H1 (cell line): ENCODE measurements at regions not wholly inside any gene's neighbourhood (a gene's known extent, or its start where the extent isn't known, plus 50 kb on each side); places are given as distances from the start of the nearest gene placed in this dataset.

Experiments used
- CTCF ChIA-PET: fragments of 300-600 bp; sonication (Branson Sonifier 250); formaldehyde crosslinking; loops from one replicate; lab custom pipeline; 2021; ENCODE audit not compliant: partially characterized antibody; lab: Charles Lee
- POLR2A ChIA-PET: fragments of 300-600 bp; sonication (Branson Sonifier 250); formaldehyde crosslinking; loops from one replicate; lab custom pipeline; 2021; ENCODE audit warnings: inconsistent platforms; ENCODE audit not compliant: partially characterized antibody; lab: Charles Lee
- DNase-seq, 2 experiments: peaks; one replicate each; pipeline versions ENCODE4 v3.0.0 to v3.0.0-alpha.2; 2010 to 2022; ENCODE audit warnings: low spot score in 2 of 2, low read depth in 1 of 2, mixed read lengths in 1 of 2
- FAIRE-seq: peaks from 2 replicates; lab custom pipeline; 2011; peaks lifted over from hg19 to GRCh38; lab: Jason Lieb, UNC
- H2AFZ ChIP-seq: 2 replicates; pipeline ENCODE4 v1.8.1; 2012; ENCODE audit warnings: low read length, inconsistent platforms
- H2AK5ac ChIP-seq: 2 replicates; pipeline ENCODE4 v1.6.1; 2013; ENCODE audit warnings: low read depth, low read length
- H2BK120ac ChIP-seq: replicated peaks from 2 replicates; pipeline ENCODE3; 2013; ENCODE audit warnings: low read depth, low read length, inconsistent platforms
- H2BK12ac ChIP-seq: 2 replicates; pipeline ENCODE4 v1.6.1; 2013; ENCODE audit warnings: low read depth, low read length
- H2BK15ac ChIP-seq: 2 replicates; pipeline ENCODE4 v1.6.1; 2013; ENCODE audit warnings: low read length
- H2BK20ac ChIP-seq: 2 replicates; pipeline ENCODE4 v1.6.1; 2013; ENCODE audit warnings: low read length
- H2BK5ac ChIP-seq: 2 replicates; pipeline ENCODE4 v1.6.1; 2013; ENCODE audit warnings: low read depth, low read length
- H3K14ac ChIP-seq: 2 replicates; pipeline ENCODE4 v1.6.1; 2013; ENCODE audit warnings: inconsistent platforms; ENCODE audit not compliant: insufficient read length
- H3K18ac ChIP-seq: 2 replicates; pipeline ENCODE4 v1.6.1; 2013; ENCODE audit warnings: low read length; ENCODE audit errors: extremely low read depth
- H3K23ac ChIP-seq: 2 replicates; pipeline ENCODE4 v1.6.1; 2013; ENCODE audit warnings: inconsistent platforms; ENCODE audit not compliant: insufficient read length
- H3K23me2 ChIP-seq: 2 replicates; pipeline ENCODE4 v1.6.1; 2013; ENCODE audit warnings: low read depth, low read length
- H3K27ac ChIP-seq: 2 replicates; pipeline ENCODE4 v1.6.1; 2011; ENCODE audit warnings: low read depth, low read length, inconsistent platforms
- H3K27me3 ChIP-seq, 4 experiments: replicated peaks in 1 of 4; 1 replicate in 1 of 4; 2 replicates in 3 of 4; pipeline versions ENCODE4 v1.6.1 to v1.8.1; 2011 to 2013; ENCODE audit warnings: low read length in 3 of 4, mild to moderate bottlenecking in 3 of 4, inconsistent platforms in 2 of 4, mixed read lengths in 2 of 4, moderate library complexity in 1 of 4; ENCODE audit not compliant: control insufficient read depth in 3 of 4, insufficient read depth in 3 of 4; ENCODE audit errors: extremely low read depth in 1 of 4
- H3K36me3 ChIP-seq, 4 experiments: 2 replicates each; pipeline versions ENCODE4 v1.6.1 to v1.8.1; 2011 to 2013; ENCODE audit warnings: mild to moderate bottlenecking in 4 of 4, low read length in 3 of 4, moderate library complexity in 2 of 4, control low read depth in 1 of 4, inconsistent platforms in 1 of 4; ENCODE audit not compliant: insufficient read depth in 4 of 4, control insufficient read depth in 2 of 4
- H3K4ac ChIP-seq: replicated peaks from 2 replicates; pipeline ENCODE3; 2013; ENCODE audit warnings: low read length, low read depth, mixed read lengths, inconsistent platforms; ENCODE audit not compliant: insufficient read length
- H3K4me1 ChIP-seq, 4 experiments: replicated peaks in 1 of 4; 1 replicate in 1 of 4; 2 replicates in 3 of 4; pipeline versions ENCODE4 v1.6.1 to v1.8.1; 2011 to 2013; ENCODE audit warnings: low read length in 3 of 4, inconsistent platforms in 2 of 4, mixed read lengths in 1 of 4; ENCODE audit not compliant: insufficient read depth in 4 of 4, control insufficient read depth in 3 of 4
- H3K4me2 ChIP-seq, 2 experiments: 2 replicates each; pipeline versions ENCODE4 v1.6.1 to v1.8.1; 2011 to 2013; ENCODE audit warnings: low read depth in 2 of 2, low read length in 2 of 2, control low read depth in 1 of 2, inconsistent platforms in 1 of 2, mild to moderate bottlenecking in 1 of 2; ENCODE audit not compliant: insufficient read depth in 1 of 2
- H3K4me3 ChIP-seq, 4 experiments: fragments of 200-600, 300-600 bp in 1 of 4; sonication (generic), shearing (Covaris generic), sonication (Bioruptor Twin) in 1 of 4; 2 replicates each; pipeline versions ENCODE4 v1.5.1 to v1.8.1; 2011 to 2016; ENCODE audit warnings: low read length in 4 of 4, low read depth in 3 of 4, control low read depth in 2 of 4, inconsistent platforms in 2 of 4, mild to moderate bottlenecking in 2 of 4, mixed read lengths in 1 of 4, moderate library complexity in 1 of 4; ENCODE audit not compliant: insufficient read depth in 2 of 4; ENCODE audit errors: extremely low read depth in 1 of 4
- H3K56ac ChIP-seq: replicated peaks from 2 replicates; pipeline ENCODE3; 2013; ENCODE audit warnings: low read depth, mild to moderate bottlenecking, mixed read lengths, low read length, inconsistent platforms; ENCODE audit not compliant: insufficient read length
- H3K79me1 ChIP-seq: 2 replicates; pipeline ENCODE4 v1.6.1; 2013; ENCODE audit warnings: low read depth, low read length, control low read depth
- H3K79me2 ChIP-seq, 2 experiments: 2 replicates each; pipeline versions ENCODE4 v1.6.1 to v1.8.1; 2012 to 2013; ENCODE audit warnings: low read length in 2 of 2, mild to moderate bottlenecking in 2 of 2, inconsistent platforms in 1 of 2; ENCODE audit not compliant: insufficient read depth in 2 of 2, control insufficient read depth in 1 of 2
- H3K9ac ChIP-seq, 4 experiments: replicated peaks in 1 of 4; 1 replicate in 1 of 4; 2 replicates in 3 of 4; pipeline versions ENCODE4 v1.6.1 to v1.8.1; 2011 to 2013; ENCODE audit warnings: low read depth in 3 of 4, low read length in 3 of 4, control low read depth in 2 of 4, mild to moderate bottlenecking in 2 of 4, moderate library complexity in 2 of 4, inconsistent platforms in 1 of 4; ENCODE audit errors: extremely low read depth in 1 of 4
- H3K9me3 ChIP-seq, 2 experiments: 2 replicates each; pipeline versions ENCODE4 v1.6.1 to v1.8.1; 2012 to 2013; ENCODE audit warnings: mild to moderate bottlenecking in 2 of 2, moderate library complexity in 2 of 2, control low read depth in 1 of 2, inconsistent platforms in 1 of 2, low read depth in 1 of 2, low read length in 1 of 2, mixed read lengths in 1 of 2; ENCODE audit not compliant: insufficient read depth in 2 of 2
- H4K20me1 ChIP-seq, 2 experiments: replicated peaks in 1 of 2; 2 replicates each; pipeline versions ENCODE3 to v1.8.1; 2011 to 2013; ENCODE audit warnings: inconsistent platforms in 2 of 2, low read length in 2 of 2, mild to moderate bottlenecking in 1 of 2; ENCODE audit not compliant: insufficient read depth in 2 of 2, control insufficient read depth in 1 of 2
- H4K5ac ChIP-seq: 2 replicates; pipeline ENCODE4 v1.6.1; 2013; ENCODE audit warnings: low read length, low read depth, mixed read lengths, inconsistent platforms; ENCODE audit not compliant: insufficient read length
- H4K8ac ChIP-seq: 2 replicates; pipeline ENCODE4 v1.8.0; 2013; ENCODE audit warnings: mild to moderate bottlenecking, moderate library complexity, low read length, inconsistent platforms; ENCODE audit not compliant: insufficient read depth; ENCODE audit errors: extremely low read depth
- H4K91ac ChIP-seq: replicated peaks from 2 replicates; pipeline ENCODE3; 2013; ENCODE audit warnings: low read length, mixed read lengths, inconsistent platforms; ENCODE audit not compliant: insufficient read length
- CREB1 ChIP-seq: IDR thresholded peaks from 2 replicates; pipeline ENCODE4 v1.6.1; 2012; ENCODE audit warnings: inconsistent platforms
- CTBP2 ChIP-seq: IDR thresholded peaks from 2 replicates; pipeline ENCODE4 v1.7.0; 2011; ENCODE audit warnings: borderline replicate concordance, mild to moderate bottlenecking, moderate library complexity, mixed read lengths, low read length; ENCODE audit not compliant: insufficient read depth, insufficient read length
- EP300 ChIP-seq, 2 experiments: IDR thresholded peaks; 1 replicate in 1 of 2; 2 replicates in 1 of 2; pipeline ENCODE4 v1.6.1; 2011 to 2012; ENCODE audit warnings: low read depth in 2 of 2, low read length in 2 of 2, mild to moderate bottlenecking in 2 of 2, borderline replicate concordance in 1 of 2, inconsistent platforms in 1 of 2, moderate library complexity in 1 of 2
- HDAC2 ChIP-seq, 2 experiments: fragments of 300-600 bp in 1 of 2; sonication (generic) in 1 of 2; IDR thresholded peaks; 2 replicates each; pipeline ENCODE4 v1.6.1; 2011 to 2012; ENCODE audit warnings: low read depth in 2 of 2, low read length in 2 of 2, mild to moderate bottlenecking in 2 of 2, moderate library complexity in 2 of 2, borderline replicate concordance in 1 of 2, inconsistent platforms in 1 of 2
- RNF2 ChIP-seq: fragments of 200-900, 300-1000 bp; sonication (generic); IDR thresholded peaks from 2 replicates; pipeline ENCODE4 v1.7.1; 2016; ENCODE audit warnings: borderline replicate concordance, low read depth, mild to moderate bottlenecking, antibody characterized with exemption, low read length; ENCODE audit not compliant: poor library complexity, severe bottlenecking; ENCODE audit errors: missing control alignments
- SUZ12 ChIP-seq: fragments of 200-600 bp; sonication (generic); IDR thresholded peaks from 2 replicates; pipeline ENCODE4 v1.6.1; 2012; ENCODE audit warnings: mild to moderate bottlenecking, inconsistent platforms, low read length, moderate library complexity, mixed read lengths
- WGBS, 2 experiments: shearing (Covaris generic) in 1 of 2; methylation state at CpG; one replicate each; pipeline versions ENCODE4 v1.1.6 to v1.1.7; 2013 to 2015; ENCODE audit warnings: low lambda C conversion rate in 2 of 2, mixed read lengths in 2 of 2, inconsistent platforms in 1 of 2, low coverage in 1 of 2, missing lambda C conversion rate in 1 of 2; ENCODE audit not compliant: insufficient replicate concordance in 2 of 2, insufficient coverage in 1 of 2, insufficient read length in 1 of 2; ENCODE audit errors: extremely low coverage in 1 of 2, missing lambda C conversion rate in 1 of 2; 5-methylcytosine and 5-hydroxymethylcytosine counted together

GRCh38 chr4:176610594-176610993 lies 182.1 kb downstream of the VEGFC start:
- H2BK20ac ChIP-seq, result no peak overlapping the region
- DNase-seq (no peak), FAIRE-seq (no peak)
- no peaks in the 10 kb centered on the region for H3K36me3 ChIP-seq
- H4K5ac ChIP-seq, result no peak overlapping the region
- H2BK15ac ChIP-seq, result no peak overlapping the region
- no peak overlapping the region for H3K4me3 ChIP-seq
- no peak overlapping the region for H3K14ac ChIP-seq
- H3K23me2 ChIP-seq, result no peaks in the 10 kb centered on the region
- H3K4ac ChIP-seq, result no peak overlapping the region
- no peak overlapping the region for H3K18ac ChIP-seq
- H4K91ac ChIP-seq, result no peak overlapping the region
- H4K20me1 ChIP-seq, result no peaks in the 10 kb centered on the region
- no peak overlapping the region for H2BK120ac ChIP-seq
- H3K4me1 ChIP-seq, result peaks cover 0 to 4% (median 0%) of the 10 kb centered on the region in 4 experiments; a peak in 1 of 7 replicates
- no peak overlapping the region for H2AK5ac ChIP-seq
- H3K27ac ChIP-seq, result no peak overlapping the region
- no peak overlapping the region for H2AFZ ChIP-seq
- no peaks in the 10 kb centered on the region for H3K79me2 ChIP-seq
- H3K9ac ChIP-seq, result no peak overlapping the region
- H3K56ac ChIP-seq, result no peak overlapping the region
- ChIA-PET CTCF (no interaction called here), POLR2A (no interaction called here)
- H3K23ac ChIP-seq, result no peak overlapping the region
- 96% methylated on average over 2 of the region's 2 CpGs; no CpG with 5 or more reads in 1 of the 2 experiments for WGBS, 2 experiments
- no peak overlapping the region for H2BK12ac ChIP-seq
- H3K79me1 ChIP-seq, result no peaks in the 10 kb centered on the region
- H3K9me3 ChIP-seq, result no peaks in the 10 kb centered on the region
- no peak overlapping the region for H2BK5ac ChIP-seq
- H3K27me3 ChIP-seq, result no peaks in the 10 kb centered on the region
- H3K4me2 ChIP-seq, result no peak overlapping the region
- no peak overlapping the region for H4K8ac ChIP-seq
- TF ChIP-seq RNF2 (no peak), CREB1 (no peak), HDAC2 (IDR thresholded peaks at IDR 0.05; ENCODE audit: borderline replicate concordance in 1 of 2, low read depth in 2 of 2, low read length in 2 of 2) (no peak), CTBP2 (no peak), EP300 (IDR thresholded peaks at IDR 0.05; ENCODE audit: borderline replicate concordance in 1 of 2, low read depth in 2 of 2, low read length in 2 of 2) (no peak), SUZ12 (no peak)
